ENCODE measurements at regions not wholly inside any gene's neighbourhood (a gene's known extent, or its start where the extent isn't known, plus 50 kb on each side); places are given as distances from the start of the nearest gene placed in this dataset.
"Not testable (repeated sequence)": the region's sequence is repeated elsewhere in the genome, so short reads cannot be mapped to it uniquely, and the experiment has no call there.

GRCh38 chr6:121556149-121556548, 120.7 kb downstream of the GJA1 start:
- TF ChIP-seq CTCF (conservative IDR thresholded peaks at IDR 0.05; ENCODE audit: low read length); EZH2phosphoT487 (IDR thresholded peaks at IDR 0.05; ENCODE audit: borderline replicate concordance): not testable (repeated sequence)

Data from Loucy (cell line).